H9 (cell line): ENCODE measurements at regions not wholly inside any gene's neighbourhood (a gene's known extent, or its start where the extent isn't known, plus 50 kb on each side); places are given as distances from the start of the nearest gene placed in this dataset.

Source experiments
- DNase-seq: peaks from one replicate; pipeline ENCODE4 v3.0.0-alpha.2; 2017
- H2AFZ ChIP-seq: one replicate; pipeline ENCODE4 v1.6.1; 2013; ENCODE audit warnings: mild to moderate bottlenecking, low read length, control low read depth, moderate library complexity
- H2AK5ac ChIP-seq: 2 replicates; pipeline ENCODE4 v1.6.1; 2013; ENCODE audit warnings: low read length, control low read depth, mixed read lengths; ENCODE audit not compliant: insufficient read length
- H2BK120ac ChIP-seq: one replicate; pipeline ENCODE4 v1.6.1; 2013; ENCODE audit warnings: low read depth, mild to moderate bottlenecking, low read length, control low read depth, inconsistent platforms; ENCODE audit not compliant: poor library complexity, severe bottlenecking
- H2BK12ac ChIP-seq: 2 replicates; pipeline ENCODE4 v1.6.1; 2013; ENCODE audit warnings: low read length, control low read depth, mixed read lengths, low read depth; ENCODE audit not compliant: insufficient read length
- H2BK15ac ChIP-seq: 2 replicates; pipeline ENCODE4 v1.6.1; 2013; ENCODE audit warnings: low read depth, low read length, control low read depth
- H2BK20ac ChIP-seq: one replicate; pipeline ENCODE4 v1.6.1; 2013; ENCODE audit warnings: low read depth, mild to moderate bottlenecking, low read length, control low read depth, inconsistent platforms; ENCODE audit not compliant: poor library complexity, severe bottlenecking
- H2BK5ac ChIP-seq: 2 replicates; pipeline ENCODE4 v1.6.1; 2013; ENCODE audit warnings: low read length, control low read depth, mixed read lengths; ENCODE audit not compliant: insufficient read length
- H3K14ac ChIP-seq: 2 replicates; pipeline ENCODE4 v1.6.1; 2013; ENCODE audit warnings: low read length, control low read depth; ENCODE audit not compliant: insufficient read depth
- H3K18ac ChIP-seq: 2 replicates; pipeline ENCODE4 v1.6.1; 2013; ENCODE audit warnings: low read depth, mild to moderate bottlenecking, mixed read lengths, low read length, control low read depth; ENCODE audit not compliant: insufficient read length
- H3K23ac ChIP-seq: 2 replicates; pipeline ENCODE4 v1.6.1; 2013; ENCODE audit warnings: low read length, control low read depth, mixed read lengths, low read depth; ENCODE audit not compliant: insufficient read length
- H3K23me2 ChIP-seq: 2 replicates; pipeline ENCODE4 v1.6.1; 2013; ENCODE audit warnings: low read depth, mild to moderate bottlenecking, mixed read lengths, low read length, control low read depth; ENCODE audit not compliant: insufficient read length, poor library complexity, severe bottlenecking
- H3K27ac ChIP-seq: 2 replicates; pipeline ENCODE4 v1.5.1; 2013; ENCODE audit warnings: low read length, control low read depth, mixed read lengths, low read depth; ENCODE audit not compliant: insufficient read length
- H3K27me3 ChIP-seq: 2 replicates; pipeline ENCODE4 v1.6.1; 2013; ENCODE audit warnings: low read length, control low read depth, inconsistent platforms; ENCODE audit not compliant: insufficient read depth
- H3K4ac ChIP-seq: 2 replicates; pipeline ENCODE4 v1.6.1; 2013; ENCODE audit warnings: low read depth, mild to moderate bottlenecking, control low read depth, inconsistent platforms, low read length, moderate library complexity
- H3K4me1 ChIP-seq: 2 replicates; pipeline ENCODE4 v1.6.1; 2013; ENCODE audit warnings: low read length, control low read depth, inconsistent platforms; ENCODE audit not compliant: insufficient read depth
- H3K4me2 ChIP-seq: 2 replicates; pipeline ENCODE4 v1.6.1; 2013; ENCODE audit warnings: low read length, control low read depth, mixed read lengths; ENCODE audit not compliant: insufficient read length, insufficient read depth
- H3K56ac ChIP-seq: 2 replicates; pipeline ENCODE4 v1.6.1; 2013; ENCODE audit warnings: low read depth, mild to moderate bottlenecking, mixed read lengths, low read length, control low read depth; ENCODE audit not compliant: insufficient read length
- H3K79me1 ChIP-seq: 2 replicates; pipeline ENCODE4 v1.6.1; 2013; ENCODE audit warnings: low read depth, mild to moderate bottlenecking, moderate library complexity, low read length, control low read depth, inconsistent platforms; ENCODE audit not compliant: insufficient read depth, poor library complexity, severe bottlenecking
- H3K79me2 ChIP-seq: 2 replicates; pipeline ENCODE4 v1.6.1; 2013; ENCODE audit warnings: low read length, control low read depth, inconsistent platforms; ENCODE audit not compliant: insufficient read depth
- H3K9ac ChIP-seq: 2 replicates; pipeline ENCODE4 v1.6.1; 2013; ENCODE audit warnings: low read length, control low read depth, mixed read lengths; ENCODE audit not compliant: insufficient read length; ENCODE audit errors: extremely low read depth
- H3K9me3 ChIP-seq: one replicate; pipeline ENCODE4 v1.6.1; 2013; ENCODE audit warnings: low read depth, low read length, inconsistent platforms; ENCODE audit not compliant: control insufficient read depth
- H3T11ph ChIP-seq: one replicate; pipeline ENCODE4 v1.6.1; 2013; ENCODE audit warnings: mild to moderate bottlenecking, low read length, control low read depth, inconsistent platforms
- H4K20me1 ChIP-seq: one replicate; pipeline ENCODE4 v1.6.1; 2013; ENCODE audit not compliant: control insufficient read depth, insufficient read length, insufficient read depth
- H4K5ac ChIP-seq: 2 replicates; pipeline ENCODE4 v1.6.1; 2013; ENCODE audit warnings: low read depth, mild to moderate bottlenecking, mixed read lengths, low read length, control low read depth; ENCODE audit not compliant: insufficient read length
- H4K8ac ChIP-seq: replicated peaks from 2 replicates; pipeline ENCODE4 v1.6.1; 2013; ENCODE audit warnings: low read length, control low read depth, mixed read lengths, low read depth; ENCODE audit not compliant: insufficient read length
- H4K91ac ChIP-seq: 2 replicates; pipeline ENCODE4 v1.6.1; 2013; ENCODE audit warnings: low read depth, mild to moderate bottlenecking, moderate library complexity, mixed read lengths, low read length, control low read depth; ENCODE audit not compliant: insufficient read length
- H3K27ac Mint-ChIP-seq, 3 experiments: 2 replicates in 2 of 3; 3 replicates in 1 of 3; pipeline ENCODE4 v1.8.0; 2020 to 2021; ENCODE audit warnings: mixed read lengths in 3 of 3, mild to moderate bottlenecking in 1 of 3, moderate library complexity in 1 of 3
- H3K27me3 Mint-ChIP-seq: 2 replicates; pipeline ENCODE4 v1.8.0; 2021; ENCODE audit warnings: low read depth, mild to moderate bottlenecking, moderate library complexity, mixed read lengths
- H3K36me3 Mint-ChIP-seq, 3 experiments: 2 replicates in 2 of 3; 3 replicates in 1 of 3; pipeline ENCODE4 v1.8.0; 2020 to 2021; ENCODE audit warnings: low read depth in 3 of 3, mixed read lengths in 3 of 3; ENCODE audit not compliant: insufficient read depth in 1 of 3
- H3K4me1 Mint-ChIP-seq, 2 experiments: 2 replicates each; pipeline ENCODE4 v1.8.0; 2020; ENCODE audit warnings: mixed read lengths in 2 of 2
- H3K4me3 Mint-ChIP-seq, 2 experiments: 2 replicates in 1 of 2; 3 replicates in 1 of 2; pipeline ENCODE4 v1.8.0; 2020 to 2021; ENCODE audit warnings: mild to moderate bottlenecking in 2 of 2, mixed read lengths in 2 of 2, moderate library complexity in 1 of 2
- H3K9me3 Mint-ChIP-seq, 2 experiments: 2 replicates in 1 of 2; 3 replicates in 1 of 2; pipeline ENCODE4 v1.8.0; 2020; ENCODE audit warnings: mild to moderate bottlenecking in 2 of 2, mixed read lengths in 2 of 2, moderate library complexity in 1 of 2
- CTCF ChIP-seq: fragments of 200-600 bp; sonication (generic); conservative IDR thresholded peaks from 3 replicates; pipeline ENCODE4 v1.8.0; 2021; ENCODE audit warnings: antibody characterized with exemption, mild to moderate bottlenecking

- H3K27ac ChIP-seq: no peak overlapping the region
- H2BK120ac ChIP-seq: no peak overlapping the region
- H2AFZ ChIP-seq: no peak overlapping the region
- H3K9ac ChIP-seq: no peak overlapping the region
- H3K14ac ChIP-seq: no peak overlapping the region
- TF ChIP-seq CTCF: no peak
- H2BK15ac ChIP-seq: no peak overlapping the region
- H3K4me2 ChIP-seq: no peak overlapping the region
- no peak overlapping the region for H2BK20ac ChIP-seq
- Mint-ChIP-seq H3K9me3 (no peaks in the 10 kb centered on the region; a peak in 3 of 5 replicates), H3K4me3 (no peak overlapping the region), H3K27ac (no peak overlapping the region), H3K4me1 (peaks cover 0 to 6% of the 10 kb centered on the region in 2 experiments; a peak in 1 of 4 replicates), H3K27me3 (no peaks in the 10 kb centered on the region), H3K36me3 (no peaks in the 10 kb centered on the region; a peak in 1 of 7 replicates)
- no peaks in the 10 kb centered on the region for H3K79me2 ChIP-seq
- no peak overlapping the region for H3K56ac ChIP-seq
- H3K23ac ChIP-seq: no peak overlapping the region
- no peaks in the 10 kb centered on the region for H3K23me2 ChIP-seq
- no peaks in the 10 kb centered on the region for H3K4me1 ChIP-seq
- H3K9me3 ChIP-seq: no peaks in the 10 kb centered on the region
- H4K8ac ChIP-seq: no peak overlapping the region
- H3K4ac ChIP-seq: no peak overlapping the region
- no peak overlapping the region for H3T11ph ChIP-seq
- no peak overlapping the region for H2BK12ac ChIP-seq
- H3K27me3 ChIP-seq: no peaks in the 10 kb centered on the region
- no peaks in the 10 kb centered on the region for H3K79me1 ChIP-seq
- H4K5ac ChIP-seq: no peak overlapping the region
- no peak for DNase-seq
- H2BK5ac ChIP-seq: no peak overlapping the region
- no peak overlapping the region for H4K91ac ChIP-seq
- no peaks in the 10 kb centered on the region for H4K20me1 ChIP-seq
- no peak overlapping the region for H3K18ac ChIP-seq
- H2AK5ac ChIP-seq: no peak overlapping the region
Observed at GRCh38 chr2:18959952-18960717, 370.8 kb upstream of the NT5C1B start.
